ENCODE measurements at regions not wholly inside any gene's neighbourhood (a gene's known extent, or its start where the extent isn't known, plus 50 kb on each side); places are given as distances from the start of the nearest gene placed in this dataset.

DNA sequence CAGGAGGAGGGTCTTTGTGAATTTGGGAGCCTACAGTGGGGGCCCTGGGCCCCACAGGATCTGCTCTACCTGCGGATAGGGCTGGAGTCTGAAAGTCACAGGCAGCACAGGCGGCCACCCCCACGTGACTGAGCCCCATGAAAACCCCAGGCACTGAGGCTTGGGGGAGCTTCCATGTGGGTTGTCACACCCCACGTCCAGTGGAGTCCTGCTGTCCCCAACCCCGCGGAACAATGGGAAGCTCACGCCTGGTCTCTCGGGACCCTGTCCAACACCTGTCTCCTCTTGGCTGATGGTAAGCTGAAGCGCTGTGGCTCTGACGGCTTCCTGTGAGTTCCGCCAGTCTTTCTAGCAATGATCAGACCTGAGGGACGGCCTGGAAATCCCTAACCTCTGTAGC, 85.8 kb downstream of the PTGR3 start:
- Histone ChIP-seq H2AFZ (ENCODE audit: insufficient read depth, low read length, poor library complexity) (no peak overlapping the region), H3K36me3 (ENCODE audit: control insufficient read depth in 1 of 2, insufficient read depth in 2 of 2, low read length in 2 of 2) (no peaks in the 10 kb centered on the region), H3K27me3 (ENCODE audit: insufficient read depth, low read length) (no peaks in the 10 kb centered on the region), H3K4me2 (ENCODE audit: low read length) (no peak overlapping the region), H2BK120ac (ENCODE audit: insufficient read depth, low read length, poor library complexity) (no peak overlapping the region), H3K23ac (ENCODE audit: low read length) (no peak overlapping the region), H2AK5ac (ENCODE audit: low read length) (no peak overlapping the region), H3K27ac (ENCODE audit: low read depth, low read length) (no peak overlapping the region), H4K8ac (ENCODE audit: low read depth, low read length) (no peak overlapping the region), H3K14ac (ENCODE audit: low read length) (no peak overlapping the region), H3K4me3 (ENCODE audit: low read depth, low read length) (no peak overlapping the region), H2BK5ac (ENCODE audit: low read depth, low read length, poor library complexity) (no peak overlapping the region), H3K9me3 (ENCODE audit: insufficient read depth, low read depth, low read length) (peaks cover 4% of the 10 kb centered on the region), H4K91ac (ENCODE audit: low read depth, low read length) (no peak overlapping the region), H3K79me2 (ENCODE audit: control insufficient read depth, insufficient read depth, low read length, poor library complexity) (no peaks in the 10 kb centered on the region), H2BK12ac (ENCODE audit: low read length) (no peak overlapping the region), H4K12ac (ENCODE audit: low read depth, low read length) (no peak overlapping the region), H3K18ac (ENCODE audit: low read length) (no peak overlapping the region), H3K4me1 (ENCODE audit: control insufficient read depth in 1 of 2, insufficient read depth in 2 of 2, low read length in 2 of 2) (peaks cover 0 to 3% of the 10 kb centered on the region in 2 experiments), H3K4ac (ENCODE audit: low read depth, low read length) (no peak overlapping the region), H3K9ac (ENCODE audit: low read length) (no peak overlapping the region), H3K79me1 (ENCODE audit: low read length) (no peaks in the 10 kb centered on the region)
- no peak for DNase-seq
- no CpG with 5 or more reads among the region's 12 CpGs for WGBS (ENCODE audit: extremely low coverage, insufficient coverage, insufficient read length)

DNA sequence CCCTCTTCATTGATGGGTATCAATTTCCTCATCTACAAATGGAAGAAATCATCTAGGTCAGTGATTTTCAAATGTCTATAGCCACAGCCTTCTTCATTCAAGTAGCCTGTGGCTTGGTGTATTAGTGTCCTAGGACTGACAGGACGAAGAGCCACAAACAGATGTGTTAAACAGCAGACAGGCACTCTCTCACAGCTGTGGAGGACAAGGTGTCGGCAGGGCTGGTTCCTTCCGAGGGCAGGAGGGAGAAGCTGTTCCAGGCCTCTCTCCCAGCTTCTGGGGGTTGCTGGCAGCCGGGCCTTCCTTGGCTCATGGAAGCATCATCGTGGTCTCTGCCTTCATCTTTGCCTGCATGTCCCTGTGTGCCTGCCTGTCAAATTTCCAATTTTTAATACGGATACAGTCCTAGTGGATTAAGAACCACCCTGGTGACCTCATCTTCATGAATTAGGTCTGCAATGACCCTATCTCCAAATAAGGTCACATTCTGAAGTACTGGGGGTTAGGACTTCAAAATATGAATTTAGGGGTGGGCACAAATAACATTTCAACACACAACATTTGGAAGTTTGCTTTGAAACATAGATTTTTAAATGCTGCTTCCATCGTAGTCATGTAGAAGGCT, 86.5 kb downstream of the PTGR3 start:
- H2BK120ac ChIP-seq (ENCODE audit: insufficient read depth, low read length, poor library complexity): no peak overlapping the region
- H2AFZ ChIP-seq (ENCODE audit: insufficient read depth, low read length, poor library complexity): no peak overlapping the region
- no peak for DNase-seq
- H3K14ac ChIP-seq (ENCODE audit: low read length): no peak overlapping the region
- no peak overlapping the region for H2BK5ac ChIP-seq (ENCODE audit: low read depth, low read length, poor library complexity)
- no peaks in the 10 kb centered on the region for H3K79me2 ChIP-seq (ENCODE audit: control insufficient read depth, insufficient read depth, low read length, poor library complexity)
- no peak overlapping the region for H4K8ac ChIP-seq (ENCODE audit: low read depth, low read length)
- peaks cover 4% of the 10 kb centered on the region for H3K9me3 ChIP-seq (ENCODE audit: insufficient read depth, low read depth, low read length)
- no peak overlapping the region for H2AK5ac ChIP-seq (ENCODE audit: low read length)
- H3K9ac ChIP-seq (ENCODE audit: low read length): no peak overlapping the region
- H3K4me1 ChIP-seq (ENCODE audit: control insufficient read depth in 1 of 2, insufficient read depth in 2 of 2, low read length in 2 of 2): no peaks in the 10 kb centered on the region
- H3K27ac ChIP-seq (ENCODE audit: low read depth, low read length): no peak overlapping the region
- H3K79me1 ChIP-seq (ENCODE audit: low read length): no peaks in the 10 kb centered on the region
- H3K4ac ChIP-seq (ENCODE audit: low read depth, low read length): no peak overlapping the region
- no peak overlapping the region for H4K91ac ChIP-seq (ENCODE audit: low read depth, low read length)
- H3K4me3 ChIP-seq (ENCODE audit: low read depth, low read length): no peak overlapping the region
- H3K27me3 ChIP-seq (ENCODE audit: insufficient read depth, low read length): no peaks in the 10 kb centered on the region
- no peak overlapping the region for H4K12ac ChIP-seq (ENCODE audit: low read depth, low read length)
- no CpG with 5 or more reads among the region's 7 CpGs for WGBS (ENCODE audit: extremely low coverage, insufficient coverage, insufficient read length)
- no peak overlapping the region for H3K23ac ChIP-seq (ENCODE audit: low read length)
- H2BK12ac ChIP-seq (ENCODE audit: low read length): no peak overlapping the region
- no peak overlapping the region for H3K4me2 ChIP-seq (ENCODE audit: low read length)
- no peak overlapping the region for H3K18ac ChIP-seq (ENCODE audit: low read length)
- no peaks in the 10 kb centered on the region for H3K36me3 ChIP-seq (ENCODE audit: control insufficient read depth in 1 of 2, insufficient read depth in 2 of 2, low read length in 2 of 2)

DNA sequence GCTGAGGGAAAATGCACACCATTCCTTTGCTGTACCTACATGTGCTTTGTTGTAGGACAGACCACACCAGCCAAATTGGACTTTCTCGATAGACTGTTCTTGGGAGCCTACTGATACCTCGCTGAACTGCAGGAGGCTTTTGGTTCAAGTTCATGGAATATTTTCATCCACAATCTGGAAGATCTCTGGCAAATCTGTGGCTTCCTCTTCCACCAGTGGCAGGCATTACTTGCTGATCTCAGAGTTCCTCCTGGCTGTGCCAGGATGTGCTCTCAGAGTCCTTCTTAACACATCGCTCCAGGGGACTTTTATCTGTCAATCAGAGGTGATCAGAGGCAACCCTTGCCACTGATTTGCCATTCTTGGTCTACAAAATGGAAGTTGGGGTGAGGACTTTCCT, 87.7 kb downstream of the PTGR3 start:
- Histone ChIP-seq H3K9ac (ENCODE audit: low read length) (no peak overlapping the region), H2BK120ac (ENCODE audit: insufficient read depth, low read length, poor library complexity) (no peak overlapping the region), H4K12ac (ENCODE audit: low read depth, low read length) (no peak overlapping the region), H3K36me3 (ENCODE audit: control insufficient read depth in 1 of 2, insufficient read depth in 2 of 2, low read length in 2 of 2) (no peaks in the 10 kb centered on the region), H2BK12ac (ENCODE audit: low read length) (no peak overlapping the region), H4K8ac (ENCODE audit: low read depth, low read length) (no peak overlapping the region), H3K4ac (ENCODE audit: low read depth, low read length) (no peak overlapping the region), H4K91ac (ENCODE audit: low read depth, low read length) (no peak overlapping the region), H3K4me2 (ENCODE audit: low read length) (no peak overlapping the region), H3K79me2 (ENCODE audit: control insufficient read depth, insufficient read depth, low read length, poor library complexity) (no peaks in the 10 kb centered on the region), H3K18ac (ENCODE audit: low read length) (no peak overlapping the region), H3K4me1 (ENCODE audit: control insufficient read depth in 1 of 2, insufficient read depth in 2 of 2, low read length in 2 of 2) (no peaks in the 10 kb centered on the region), H3K9me3 (ENCODE audit: insufficient read depth, low read depth, low read length) (peaks cover 4% of the 10 kb centered on the region), H3K4me3 (ENCODE audit: low read depth, low read length) (no peak overlapping the region), H3K27ac (ENCODE audit: low read depth, low read length) (no peak overlapping the region), H3K14ac (ENCODE audit: low read length) (no peak overlapping the region), H2AK5ac (ENCODE audit: low read length) (no peak overlapping the region), H3K79me1 (ENCODE audit: low read length) (no peaks in the 10 kb centered on the region), H2AFZ (ENCODE audit: insufficient read depth, low read length, poor library complexity) (no peak overlapping the region), H3K27me3 (ENCODE audit: insufficient read depth, low read length) (no peaks in the 10 kb centered on the region), H3K23ac (ENCODE audit: low read length) (no peak overlapping the region), H2BK5ac (ENCODE audit: low read depth, low read length, poor library complexity) (no peak overlapping the region)
- DNase-seq: no peak
- WGBS (ENCODE audit: extremely low coverage, insufficient coverage, insufficient read length): no CpG with 5 or more reads among the region's 3 CpGs

DNA sequence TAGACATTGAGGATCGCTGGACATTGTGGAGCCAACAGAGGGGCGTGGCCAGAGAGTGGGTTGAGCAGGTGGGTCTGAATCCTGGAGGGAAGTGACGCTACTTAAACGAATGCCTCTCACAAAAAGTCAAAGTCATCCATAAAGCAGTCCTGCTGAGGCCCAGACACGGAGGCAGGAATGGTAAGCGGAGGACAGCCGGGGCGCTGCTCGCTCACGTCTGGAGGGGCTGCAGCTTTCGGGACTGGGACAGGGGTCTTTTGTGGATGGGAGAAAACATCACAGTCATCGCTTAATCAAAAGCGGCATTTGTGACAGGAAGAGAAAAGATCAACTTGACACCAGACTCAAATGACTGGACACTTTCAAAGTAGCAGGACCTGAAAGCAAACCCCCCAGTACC, 88.4 kb downstream of the PTGR3 start:
- no peaks in the 10 kb centered on the region for H3K27me3 ChIP-seq (ENCODE audit: insufficient read depth, low read length)
- H4K12ac ChIP-seq (ENCODE audit: low read depth, low read length): no peak overlapping the region
- no peak overlapping the region for H2AK5ac ChIP-seq (ENCODE audit: low read length)
- H3K23ac ChIP-seq (ENCODE audit: low read length): no peak overlapping the region
- no CpG with 5 or more reads among the region's 13 CpGs for WGBS (ENCODE audit: extremely low coverage, insufficient coverage, insufficient read length)
- no peaks in the 10 kb centered on the region for H3K36me3 ChIP-seq (ENCODE audit: control insufficient read depth in 1 of 2, insufficient read depth in 2 of 2, low read length in 2 of 2)
- H3K4ac ChIP-seq (ENCODE audit: low read depth, low read length): no peak overlapping the region
- H3K9me3 ChIP-seq (ENCODE audit: insufficient read depth, low read depth, low read length): peaks cover 1% of the 10 kb centered on the region
- H3K4me2 ChIP-seq (ENCODE audit: low read length): no peak overlapping the region
- H3K18ac ChIP-seq (ENCODE audit: low read length): no peak overlapping the region
- H2BK5ac ChIP-seq (ENCODE audit: low read depth, low read length, poor library complexity): no peak overlapping the region
- H3K27ac ChIP-seq (ENCODE audit: low read depth, low read length): no peak overlapping the region
- no peak overlapping the region for H3K14ac ChIP-seq (ENCODE audit: low read length)
- H4K91ac ChIP-seq (ENCODE audit: low read depth, low read length): no peak overlapping the region
- no peak overlapping the region for H3K4me3 ChIP-seq (ENCODE audit: low read depth, low read length)
- no peak overlapping the region for H2AFZ ChIP-seq (ENCODE audit: insufficient read depth, low read length, poor library complexity)
- DNase-seq: no peak
- no peaks in the 10 kb centered on the region for H3K4me1 ChIP-seq (ENCODE audit: control insufficient read depth in 1 of 2, insufficient read depth in 2 of 2, low read length in 2 of 2)
- H2BK120ac ChIP-seq (ENCODE audit: insufficient read depth, low read length, poor library complexity): no peak overlapping the region
- H3K79me1 ChIP-seq (ENCODE audit: low read length): no peaks in the 10 kb centered on the region
- no peak overlapping the region for H4K8ac ChIP-seq (ENCODE audit: low read depth, low read length)
- no peak overlapping the region for H3K9ac ChIP-seq (ENCODE audit: low read length)
- no peaks in the 10 kb centered on the region for H3K79me2 ChIP-seq (ENCODE audit: control insufficient read depth, insufficient read depth, low read length, poor library complexity)
- no peak overlapping the region for H2BK12ac ChIP-seq (ENCODE audit: low read length)

Measured in trophoblast cell (in vitro differentiated cells and primary cell).